ENCODE measurements at regions not wholly inside any gene's neighbourhood (a gene's known extent, or its start where the extent isn't known, plus 50 kb on each side); places are given as distances from the start of the nearest gene placed in this dataset.

DNA sequence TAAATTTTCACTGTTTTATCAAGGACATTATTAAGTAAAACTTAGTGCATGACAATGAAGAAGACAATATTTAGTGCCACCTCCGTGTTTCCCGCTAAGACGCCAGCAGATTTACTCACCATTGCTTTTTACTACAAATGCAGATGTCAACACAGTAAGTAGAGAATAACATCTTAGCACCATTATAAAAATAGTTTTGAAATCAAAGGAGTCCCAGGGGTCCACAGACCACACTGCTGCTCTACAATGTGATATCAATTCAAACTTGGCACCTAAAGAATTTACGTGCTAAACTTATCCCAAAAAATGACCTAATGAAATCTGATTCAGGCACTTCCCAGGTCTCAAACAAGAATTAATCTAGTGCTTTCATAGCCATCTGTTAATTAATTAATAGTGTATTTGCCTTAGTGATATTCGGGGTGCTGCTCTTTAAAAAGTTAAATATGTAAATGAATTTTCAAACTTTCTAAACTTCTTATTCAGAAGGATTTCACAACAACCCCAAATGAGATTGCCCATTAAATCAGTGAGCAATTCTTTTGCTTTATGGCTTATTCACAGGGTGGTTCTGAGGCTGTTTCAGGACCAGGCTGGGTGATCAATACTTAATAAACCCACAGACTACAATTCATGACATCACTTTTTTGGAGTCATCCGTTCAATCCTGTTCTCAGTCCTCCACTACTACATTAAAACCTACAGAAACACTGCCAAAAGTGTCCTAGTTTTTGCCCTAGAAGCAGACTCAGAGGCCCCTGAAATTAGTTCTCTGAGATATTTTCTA, 161.3 kb upstream of the LMNTD1 start:
- intact Hi-C loops (cut with DNase I; ENCODE audit: low total_unique reads): no loop called here
- H3K4me1 ChIP-seq: no peaks in the 10 kb centered on the region
- H3K4me3 ChIP-seq: no peak overlapping the region
- H3K36me3 ChIP-seq: no peaks in the 10 kb centered on the region
- TF ChIP-seq POLR2A (IDR thresholded peaks at IDR 0.05): no peak
- no peak for TF ChIP-seq CTCF (IDR thresholded peaks at IDR 0.05)
- no peak for DNase-seq
- H3K9me3 ChIP-seq: peaks cover 0 to 5% of the 10 kb centered on the region in 2 donors
- H3K27me3 ChIP-seq: no peaks in the 10 kb centered on the region
- H3K27ac ChIP-seq: peak overlapping the region in 1 of 2 donors; percentile 9

DNA sequence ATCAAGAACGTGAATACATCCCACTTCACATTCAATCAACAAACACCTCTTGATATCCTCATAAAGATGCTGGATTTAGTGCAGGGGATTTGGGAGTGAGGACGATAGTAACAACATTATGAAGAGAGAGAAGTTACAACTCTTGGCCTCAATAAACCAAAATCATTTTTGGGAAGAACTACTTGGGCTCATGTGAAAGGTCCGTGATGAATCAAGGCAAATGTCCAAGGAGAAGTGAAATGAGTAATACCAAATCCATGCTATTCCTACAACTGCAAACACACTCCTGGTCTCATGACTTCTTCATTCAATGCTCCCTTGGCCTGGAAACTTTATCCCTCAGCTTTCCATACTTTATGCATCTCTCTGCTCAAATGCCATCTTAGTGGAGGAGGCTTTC, 162.0 kb upstream of the LMNTD1 start:
- no peak overlapping the region for H3K4me3 ChIP-seq
- H3K36me3 ChIP-seq: no peaks in the 10 kb centered on the region
- no peaks in the 10 kb centered on the region for H3K27me3 ChIP-seq
- H3K27ac ChIP-seq: peak overlapping the region in 1 of 2 donors; percentile 9
- no peak for DNase-seq
- TF ChIP-seq POLR2A (IDR thresholded peaks at IDR 0.05) (no peak), CTCF (IDR thresholded peaks at IDR 0.05) (no peak)
- H3K4me1 ChIP-seq: no peaks in the 10 kb centered on the region
- H3K9me3 ChIP-seq: peaks cover 0 to 5% of the 10 kb centered on the region in 2 donors
- intact Hi-C loops (cut with DNase I; ENCODE audit: low total_unique reads): no loop called here

DNA sequence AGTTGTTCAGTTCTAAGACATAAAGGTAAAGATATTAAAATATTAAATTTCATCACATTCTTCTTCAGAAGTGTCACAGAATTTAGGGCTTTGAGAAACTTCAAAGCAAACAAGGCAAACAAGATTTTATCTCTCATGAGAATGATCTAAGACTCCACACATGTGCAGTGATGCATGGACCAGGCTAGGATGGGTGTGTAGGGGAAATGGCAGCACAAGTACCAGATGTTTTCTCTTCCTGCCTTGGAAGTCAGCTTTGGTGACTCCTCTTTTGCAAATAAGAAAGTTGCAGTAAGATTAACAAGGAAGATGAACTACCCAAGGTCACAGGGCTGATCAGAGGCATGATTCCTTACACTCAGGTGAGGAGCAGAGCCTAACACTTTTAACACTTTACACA, 163.8 kb upstream of the LMNTD1 start:
- H3K4me1 ChIP-seq: no peaks in the 10 kb centered on the region
- DNase-seq: no peak
- H3K27ac ChIP-seq: no peak overlapping the region
- no peak overlapping the region for H3K4me3 ChIP-seq
- no peaks in the 10 kb centered on the region for H3K27me3 ChIP-seq
- TF ChIP-seq POLR2A (IDR thresholded peaks at IDR 0.05) (no peak), CTCF (IDR thresholded peaks at IDR 0.05) (no peak)
- no peaks in the 10 kb centered on the region for H3K9me3 ChIP-seq
- intact Hi-C loops (cut with DNase I; ENCODE audit: low total_unique reads): no loop called here
- H3K36me3 ChIP-seq: no peaks in the 10 kb centered on the region

- Histone ChIP-seq H3K9me3 (no peaks in the 10 kb centered on the region), H3K27me3 (no peaks in the 10 kb centered on the region), H3K4me1 (no peaks in the 10 kb centered on the region), H3K4me3 (no peak overlapping the region), H3K27ac (no peak overlapping the region), H3K36me3 (no peaks in the 10 kb centered on the region)
- intact Hi-C loops (cut with DNase I; ENCODE audit: low total_unique reads): no loop called here
- TF ChIP-seq POLR2A (IDR thresholded peaks at IDR 0.05) (no peak), CTCF (IDR thresholded peaks at IDR 0.05) (no peak)
- DNase-seq: no peak
These were observed 164.5 kb upstream of the LMNTD1 start for GRCh38 chr12:25717552-25717951.

GRCh38 chr12:25718081-25718731, 165.1 kb upstream of the LMNTD1 start:
- intact Hi-C loops (cut with DNase I; ENCODE audit: low total_unique reads): no loop called here
- Histone ChIP-seq H3K36me3 (no peaks in the 10 kb centered on the region), H3K9me3 (no peaks in the 10 kb centered on the region), H3K4me3 (no peak overlapping the region), H3K4me1 (no peaks in the 10 kb centered on the region), H3K27ac (no peak overlapping the region), H3K27me3 (no peaks in the 10 kb centered on the region)
- DNase-seq: no peak
- TF ChIP-seq CTCF (IDR thresholded peaks at IDR 0.05) (no peak), POLR2A (IDR thresholded peaks at IDR 0.05) (no peak)
